GM23248 (cell line): ENCODE measurements at regions not wholly inside any gene's neighbourhood (a gene's known extent, or its start where the extent isn't known, plus 50 kb on each side); places are given as distances from the start of the nearest gene placed in this dataset.

Experiments
- EZH2 ChIP-seq: fragments of 200-600 bp; sonication (generic); IDR thresholded peaks from 2 replicates; pipeline ENCODE4 v1.6.1; 2018; ENCODE audit warnings: antibody characterized with exemption, mild to moderate bottlenecking; ENCODE audit not compliant: insufficient read depth, poor library complexity, severe bottlenecking
- EZH2phosphoT487 ChIP-seq: fragments of 200-600 bp; sonication (generic); IDR thresholded peaks from 2 replicates; pipeline ENCODE4 v1.6.1; 2018; ENCODE audit warnings: antibody characterized with exemption, moderate library complexity, mild to moderate bottlenecking, low read depth; ENCODE audit not compliant: insufficient read depth

DNA sequence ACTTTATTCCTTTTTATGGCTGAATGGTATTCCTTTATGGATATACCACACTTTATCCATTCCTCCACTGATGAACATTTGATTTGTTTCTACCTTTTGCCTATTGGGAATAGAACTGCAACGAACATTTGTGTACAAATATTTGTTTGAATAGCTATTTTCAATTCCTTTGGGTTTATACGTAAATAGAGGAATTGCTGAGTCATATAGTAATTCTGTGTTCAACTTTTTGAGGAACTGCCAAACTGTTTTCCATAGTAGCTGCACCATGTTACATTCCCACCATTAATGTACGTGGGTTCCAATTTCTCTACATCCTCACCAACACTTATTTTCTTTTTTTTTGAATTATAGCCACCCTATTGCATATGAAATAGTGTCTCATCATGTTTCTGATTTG, 156.5 kb upstream of the ATP6AP2 start:
- TF ChIP-seq EZH2 (no peak), EZH2phosphoT487 (no peak)
